ENCODE measurements at regions not wholly inside any gene's neighbourhood (a gene's known extent, or its start where the extent isn't known, plus 50 kb on each side); places are given as distances from the start of the nearest gene placed in this dataset.
"Not testable (repeated sequence)": the region's sequence is repeated elsewhere in the genome, so short reads cannot be mapped to it uniquely, and the experiment has no call there.

DNA sequence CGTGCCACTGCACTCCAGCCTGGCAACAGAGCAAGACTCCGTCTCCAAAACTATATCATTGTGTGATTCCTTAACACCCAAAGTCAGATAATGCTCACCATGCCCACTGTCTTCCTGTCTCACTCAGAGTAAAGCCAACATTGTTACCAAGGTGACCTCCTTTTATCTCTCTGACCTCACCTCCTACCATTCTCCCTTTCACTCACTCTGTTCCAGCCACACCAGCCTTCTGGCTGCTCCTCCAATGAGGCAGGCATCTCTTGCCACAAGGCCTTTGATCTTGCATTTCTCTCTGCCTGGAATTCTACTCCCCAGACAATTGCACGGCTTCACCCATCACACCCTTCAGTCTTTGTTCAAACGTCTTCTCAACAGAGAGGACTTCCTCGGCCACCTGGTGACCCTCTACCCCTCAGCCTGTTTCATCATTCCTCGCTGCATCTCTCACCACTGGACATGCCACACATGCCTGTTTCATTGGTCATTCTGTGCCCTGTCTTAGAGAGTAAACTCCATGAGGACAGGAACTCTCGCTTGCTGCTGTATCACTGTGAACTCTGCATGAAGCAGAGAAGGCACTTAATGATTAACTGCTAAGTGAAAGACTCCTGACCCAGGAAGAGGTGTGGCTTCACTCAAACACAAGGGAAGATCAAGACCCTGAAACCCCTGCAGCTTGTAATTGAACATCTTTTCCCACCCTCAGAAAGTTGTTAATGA, 67.1 kb upstream of the CAPZB start:
- H3K4me3 Mint-ChIP-seq: no peak overlapping the region
- no peaks in the 10 kb centered on the region for H3K36me3 Mint-ChIP-seq (ENCODE audit: low read depth)
- H3K27ac Mint-ChIP-seq: no peak overlapping the region
- DNase-seq (ENCODE audit: low spot score): no peak
- H3K9me3 Mint-ChIP-seq: peaks cover 19% of the 10 kb centered on the region
- peaks cover 2% of the 10 kb centered on the region for H3K4me1 Mint-ChIP-seq (ENCODE audit: low read depth)
- peaks cover 29% of the 10 kb centered on the region for H3K27me3 Mint-ChIP-seq (ENCODE audit: low read depth)

DNA sequence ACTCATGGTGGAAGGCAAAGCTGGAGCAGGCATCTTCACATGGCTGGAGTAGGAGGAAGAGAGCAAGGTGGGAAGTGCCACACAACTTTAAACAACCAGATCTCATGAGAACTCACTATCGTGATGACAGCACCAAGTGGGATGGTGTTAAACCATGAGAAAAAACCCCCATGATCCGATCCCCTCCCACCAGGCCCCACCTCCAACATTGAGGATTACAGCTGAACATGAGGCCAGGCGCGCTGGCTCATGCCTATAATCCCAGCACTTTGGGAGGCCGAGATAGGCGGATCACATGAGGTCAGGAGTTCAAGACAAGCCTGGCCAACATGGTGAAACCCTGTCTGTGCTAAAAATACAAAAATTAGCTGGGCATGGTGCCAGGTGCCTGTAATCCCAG, 66.5 kb upstream of the CAPZB start:
- peaks cover 21% of the 10 kb centered on the region for H3K9me3 Mint-ChIP-seq
- H3K4me1 Mint-ChIP-seq (ENCODE audit: low read depth); H3K27ac Mint-ChIP-seq; H3K36me3 Mint-ChIP-seq (ENCODE audit: low read depth); DNase-seq (ENCODE audit: low spot score); H3K4me3 Mint-ChIP-seq: not testable (repeated sequence)
- H3K27me3 Mint-ChIP-seq (ENCODE audit: low read depth): peaks cover 27% of the 10 kb centered on the region

DNA sequence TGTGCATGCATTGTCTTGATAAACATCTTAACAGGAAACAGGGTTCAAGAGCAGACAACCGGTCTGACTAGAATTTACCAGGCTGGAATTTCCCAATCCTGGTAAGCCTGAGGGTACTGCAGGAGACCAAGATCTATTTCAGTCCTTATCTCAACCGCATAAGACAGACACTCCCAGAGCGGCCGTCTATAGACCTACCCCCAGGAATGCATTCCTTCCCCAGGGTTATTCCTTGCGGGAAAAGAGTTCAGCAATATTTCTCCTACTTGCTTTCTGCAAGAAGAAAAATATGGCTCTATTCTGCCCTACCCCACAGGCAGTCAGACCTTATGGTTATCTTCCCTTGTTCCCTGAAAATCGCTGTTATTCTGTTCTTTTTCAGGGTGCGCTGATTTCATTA, 65.1 kb upstream of the CAPZB start:
- H3K36me3 Mint-ChIP-seq (ENCODE audit: low read depth); H3K27ac Mint-ChIP-seq; DNase-seq (ENCODE audit: low spot score); H3K4me3 Mint-ChIP-seq; H3K4me1 Mint-ChIP-seq (ENCODE audit: low read depth): not testable (repeated sequence)
- Mint-ChIP-seq H3K9me3 (peaks cover 33% of the 10 kb centered on the region), H3K27me3 (ENCODE audit: low read depth) (peaks cover 23% of the 10 kb centered on the region)

DNA sequence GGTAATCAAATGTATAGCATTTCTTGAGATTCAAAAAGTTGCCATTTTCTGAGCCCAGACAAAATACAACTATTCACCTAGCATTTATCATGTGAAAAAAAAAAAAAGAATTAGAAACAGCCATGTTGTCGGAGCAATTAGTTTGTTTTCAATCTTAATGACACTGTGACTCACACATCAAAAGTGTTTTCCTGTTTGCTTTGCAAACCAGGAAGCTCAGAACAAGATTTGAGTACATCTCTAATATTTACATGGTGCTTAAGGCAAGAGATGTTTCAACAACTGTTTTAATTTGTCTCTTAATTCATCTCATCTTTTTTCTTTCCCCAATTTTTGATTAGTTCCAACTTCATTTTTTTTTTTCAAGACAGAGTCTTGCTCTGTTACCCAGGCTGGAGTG, 62.5 kb upstream of the CAPZB start:
- Mint-ChIP-seq H3K27ac (no peak overlapping the region), H3K4me3 (no peak overlapping the region), H3K9me3 (peaks cover 35% of the 10 kb centered on the region), H3K4me1 (ENCODE audit: low read depth) (peaks cover 2% of the 10 kb centered on the region), H3K36me3 (ENCODE audit: low read depth) (no peaks in the 10 kb centered on the region), H3K27me3 (ENCODE audit: low read depth) (peaks cover 19% of the 10 kb centered on the region)
- DNase-seq (ENCODE audit: low spot score): no peak

DNA sequence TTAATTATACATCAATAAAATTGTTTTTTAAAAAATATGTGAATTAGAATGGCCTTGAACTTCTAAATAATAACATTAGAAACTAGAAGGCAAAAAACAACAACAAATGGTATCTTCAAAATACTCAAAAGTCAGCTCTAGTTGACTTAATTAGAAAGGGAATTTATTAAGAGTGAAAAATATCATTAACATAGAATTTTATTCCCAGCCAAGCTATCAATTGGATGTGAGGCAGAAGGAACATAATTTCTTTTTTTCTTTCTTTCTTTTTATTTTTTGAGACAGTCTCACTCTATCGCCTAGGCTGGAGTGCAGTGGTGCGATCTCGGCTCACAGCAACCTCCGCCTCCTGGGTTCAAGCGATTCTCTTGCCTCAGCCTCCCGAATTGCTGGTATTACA, 51.2 kb upstream of the CAPZB start:
- DNase-seq (ENCODE audit: low spot score): no peak
- H3K27ac Mint-ChIP-seq: no peak overlapping the region
- no peaks in the 10 kb centered on the region for H3K27me3 Mint-ChIP-seq (ENCODE audit: low read depth)
- peaks cover 3% of the 10 kb centered on the region for H3K4me1 Mint-ChIP-seq (ENCODE audit: low read depth)
- H3K4me3 Mint-ChIP-seq: no peak overlapping the region
- H3K36me3 Mint-ChIP-seq (ENCODE audit: low read depth): peaks cover 3% of the 10 kb centered on the region
- H3K9me3 Mint-ChIP-seq: peaks cover 12% of the 10 kb centered on the region

DNA sequence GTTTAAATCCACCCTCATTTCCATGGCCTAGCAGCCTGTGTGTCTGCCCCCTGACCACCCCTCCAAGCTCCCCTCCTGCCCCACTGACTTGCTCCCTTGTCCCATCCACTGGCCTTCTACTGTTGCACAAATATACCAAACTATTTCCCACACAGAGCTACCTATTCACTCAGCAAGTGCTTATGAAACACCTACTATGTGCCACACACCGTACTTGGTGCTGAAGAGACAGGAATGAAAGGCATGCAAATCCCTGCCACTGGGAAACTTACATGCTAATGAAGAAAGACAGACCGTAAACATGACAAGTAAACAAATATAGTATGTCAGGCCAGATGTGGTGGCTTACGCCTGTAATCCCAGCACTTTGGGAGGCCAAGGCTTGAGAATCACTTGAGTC, 49.9 kb upstream of the CAPZB start:
- peaks cover 19% of the 10 kb centered on the region for H3K9me3 Mint-ChIP-seq
- DNase-seq (ENCODE audit: low spot score): no peak
- no peak overlapping the region for H3K4me3 Mint-ChIP-seq
- H3K27me3 Mint-ChIP-seq (ENCODE audit: low read depth): no peaks in the 10 kb centered on the region
- H3K4me1 Mint-ChIP-seq (ENCODE audit: low read depth): peaks cover 3% of the 10 kb centered on the region
- H3K36me3 Mint-ChIP-seq (ENCODE audit: low read depth): peaks cover 5% of the 10 kb centered on the region
- H3K27ac Mint-ChIP-seq: no peak overlapping the region

Measured in T-helper 2 cell treated with Interferon-gamma antibody and Interleukin-4, amounts not matched to agents 5 μg/mL and 100 μg/mL, for 36 hours (primary cell).